HEK293T (cell line): ENCODE measurements at regions not wholly inside any gene's neighbourhood (a gene's known extent, or its start where the extent isn't known, plus 50 kb on each side); places are given as distances from the start of the nearest gene placed in this dataset.

Experiments used
- ARNT ChIP-seq: fragments of 450-650 bp; IDR thresholded peaks from 2 replicates; pipeline ENCODE4 v1.6.1; 2017; ENCODE audit warnings: mild to moderate bottlenecking
- BHLHE40 ChIP-seq: fragments of 450-650 bp; IDR thresholded peaks from 2 replicates; pipeline ENCODE4 v1.6.1; 2016; ENCODE audit warnings: mild to moderate bottlenecking, moderate library complexity, borderline replicate concordance
- FOXA1 ChIP-seq: fragments of 450-650 bp; IDR thresholded peaks from 2 replicates; pipeline ENCODE4 v1.6.1; 2016; ENCODE audit warnings: mild to moderate bottlenecking
- FOXK2 ChIP-seq: fragments of 450-650 bp; IDR thresholded peaks from 2 replicates; pipeline ENCODE4 v1.6.1; 2016; ENCODE audit warnings: mild to moderate bottlenecking
- FOXM1 ChIP-seq: fragments of 450-650 bp; IDR thresholded peaks from 2 replicates; pipeline ENCODE4 v1.6.1; 2017; ENCODE audit warnings: mild to moderate bottlenecking, borderline replicate concordance
- HDGF ChIP-seq: fragments of 450-650 bp; IDR thresholded peaks from 2 replicates; pipeline ENCODE4 v1.6.1; 2017; ENCODE audit warnings: antibody characterized with exemption, borderline replicate concordance
- NFRKB ChIP-seq: fragments of 450-650 bp; IDR thresholded peaks from 2 replicates; pipeline ENCODE4 v1.6.1; 2016; ENCODE audit warnings: mild to moderate bottlenecking, moderate library complexity
- PKNOX1 ChIP-seq: fragments of 450-650 bp; IDR thresholded peaks from 2 replicates; pipeline ENCODE4 v1.6.1; 2016
- SP1 ChIP-seq: fragments of 450-650 bp; IDR thresholded peaks from 2 replicates; pipeline ENCODE4 v1.6.1; 2017
- SUZ12 ChIP-seq: fragments of 450-650 bp; IDR thresholded peaks from 2 replicates; pipeline ENCODE4 v1.6.1; 2016; ENCODE audit warnings: mild to moderate bottlenecking
- TARDBP ChIP-seq: fragments of 450-650 bp; IDR thresholded peaks from 2 replicates; pipeline ENCODE4 v1.6.1; 2016
- ZNF384 ChIP-seq: fragments of 450-650 bp; IDR thresholded peaks from 2 replicates; pipeline ENCODE4 v1.6.1; 2016

- TF ChIP-seq FOXA1 (no peak), BHLHE40 (no peak), NFRKB (no peak), HDGF (no peak), SUZ12 (no peak), FOXM1 (no peak), ZNF384 (no peak), ARNT (no peak), FOXK2 (no peak), PKNOX1 (no peak), TARDBP (no peak), SP1 (no peak)
These were observed 65.6 kb upstream of the PRR23C start for GRCh38 chr3:139110072-139110830.
